ENCODE measurements at regions not wholly inside any gene's neighbourhood (a gene's known extent, or its start where the extent isn't known, plus 50 kb on each side); places are given as distances from the start of the nearest gene placed in this dataset.

DNA sequence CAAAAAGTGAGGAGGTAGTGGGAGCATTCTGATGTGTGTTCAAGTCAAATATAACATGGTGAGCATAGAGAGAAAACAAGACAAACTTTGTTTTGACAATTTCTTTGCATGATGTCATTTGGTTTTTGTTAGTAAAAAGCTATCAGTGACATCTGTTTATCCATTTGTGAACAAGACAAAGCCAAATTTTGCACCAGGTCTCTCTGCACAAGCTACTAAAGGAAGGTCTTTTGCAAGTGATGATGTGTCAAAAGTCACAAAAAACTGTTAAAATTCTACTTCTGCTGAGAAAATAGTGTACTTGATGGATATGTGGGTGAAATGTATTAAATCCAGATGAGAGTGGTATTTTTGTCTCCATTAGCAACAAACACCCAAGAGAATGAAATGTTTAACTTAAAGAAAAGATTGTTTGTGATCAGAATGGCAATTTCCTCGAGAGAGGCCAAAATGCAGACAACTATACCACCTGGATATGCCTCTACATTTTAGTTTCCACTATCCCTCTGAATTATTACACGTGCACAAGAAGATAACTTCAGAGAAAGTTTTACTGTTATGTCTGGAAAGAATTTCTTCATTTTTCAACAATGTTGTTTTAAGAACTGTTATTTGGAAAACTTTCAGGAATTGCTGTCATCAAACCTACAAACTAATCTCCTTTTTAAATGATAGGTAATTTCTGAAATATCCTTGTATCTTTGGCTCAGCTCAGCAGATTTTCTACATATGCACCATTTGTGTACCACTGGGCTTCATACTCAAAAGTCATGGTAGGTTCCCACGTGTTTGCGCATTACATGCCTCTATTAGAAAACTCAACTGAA is 807.4 kb upstream of the ADGRL2 start:
- Histone ChIP-seq H3K9me3 (ENCODE audit: low read length) (no peaks in the 10 kb centered on the region), H3K9me2 (ENCODE audit: insufficient read depth, low read length) (no peaks in the 10 kb centered on the region), H3K79me2 (replicated peaks; ENCODE audit: insufficient read depth, low read length) (no peaks in the 10 kb centered on the region), H3K27ac (ENCODE audit: low read length) (no peak overlapping the region), H3K36me3 (ENCODE audit: insufficient read depth, low read length) (no peaks in the 10 kb centered on the region), H3F3A (ENCODE audit: insufficient read depth, low read length, poor library complexity, severe bottlenecking) (no peaks in the 10 kb centered on the region), H3K4me3 (ENCODE audit: low read length) (no peak overlapping the region), H3K9ac (ENCODE audit: low read length) (no peak overlapping the region), H2AFZ (ENCODE audit: low read depth, low read length) (no peak overlapping the region), H4K20me1 (ENCODE audit: insufficient read depth) (no peaks in the 10 kb centered on the region), H3K4me2 (ENCODE audit: low read length) (no peak overlapping the region), H3K27me3 (ENCODE audit: insufficient read depth, low read depth, low read length) (no peaks in the 10 kb centered on the region)
- TF ChIP-seq, protein P1, sequence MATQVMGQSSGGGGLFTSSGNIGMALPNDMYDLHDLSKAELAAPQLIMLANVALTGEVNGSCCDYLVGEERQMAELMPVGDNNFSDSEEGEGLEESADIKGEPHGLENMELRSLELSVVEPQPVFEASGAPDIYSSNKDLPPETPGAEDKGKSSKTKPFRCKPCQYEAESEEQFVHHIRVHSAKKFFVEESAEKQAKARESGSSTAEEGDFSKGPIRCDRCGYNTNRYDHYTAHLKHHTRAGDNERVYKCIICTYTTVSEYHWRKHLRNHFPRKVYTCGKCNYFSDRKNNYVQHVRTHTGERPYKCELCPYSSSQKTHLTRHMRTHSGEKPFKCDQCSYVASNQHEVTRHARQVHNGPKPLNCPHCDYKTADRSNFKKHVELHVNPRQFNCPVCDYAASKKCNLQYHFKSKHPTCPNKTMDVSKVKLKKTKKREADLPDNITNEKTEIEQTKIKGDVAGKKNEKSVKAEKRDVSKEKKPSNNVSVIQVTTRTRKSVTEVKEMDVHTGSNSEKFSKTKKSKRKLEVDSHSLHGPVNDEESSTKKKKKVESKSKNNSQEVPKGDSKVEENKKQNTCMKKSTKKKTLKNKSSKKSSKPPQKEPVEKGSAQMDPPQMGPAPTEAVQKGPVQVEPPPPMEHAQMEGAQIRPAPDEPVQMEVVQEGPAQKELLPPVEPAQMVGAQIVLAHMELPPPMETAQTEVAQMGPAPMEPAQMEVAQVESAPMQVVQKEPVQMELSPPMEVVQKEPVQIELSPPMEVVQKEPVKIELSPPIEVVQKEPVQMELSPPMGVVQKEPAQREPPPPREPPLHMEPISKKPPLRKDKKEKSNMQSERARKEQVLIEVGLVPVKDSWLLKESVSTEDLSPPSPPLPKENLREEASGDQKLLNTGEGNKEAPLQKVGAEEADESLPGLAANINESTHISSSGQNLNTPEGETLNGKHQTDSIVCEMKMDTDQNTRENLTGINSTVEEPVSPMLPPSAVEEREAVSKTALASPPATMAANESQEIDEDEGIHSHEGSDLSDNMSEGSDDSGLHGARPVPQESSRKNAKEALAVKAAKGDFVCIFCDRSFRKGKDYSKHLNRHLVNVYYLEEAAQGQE (IDR thresholded peaks at IDR 0.05; ENCODE audit: borderline replicate concordance) = no peak
- TF ChIP-seq TAF1 (IDR thresholded peaks at IDR 0.05; ENCODE audit: low read depth) = no peak
- TF ChIP-seq EP300 (conservative IDR thresholded peaks at IDR 0.05; ENCODE audit: poor library complexity, severe bottlenecking) = no peak
- TF ChIP-seq RAD21 (conservative IDR thresholded peaks at IDR 0.05) = no peak
- no peak for TF ChIP-seq MXI1 (conservative IDR thresholded peaks at IDR 0.05; ENCODE audit: poor library complexity, severe bottlenecking)
- no peak for TF ChIP-seq POLR2AphosphoS5 (IDR thresholded peaks at IDR 0.05)

DNA sequence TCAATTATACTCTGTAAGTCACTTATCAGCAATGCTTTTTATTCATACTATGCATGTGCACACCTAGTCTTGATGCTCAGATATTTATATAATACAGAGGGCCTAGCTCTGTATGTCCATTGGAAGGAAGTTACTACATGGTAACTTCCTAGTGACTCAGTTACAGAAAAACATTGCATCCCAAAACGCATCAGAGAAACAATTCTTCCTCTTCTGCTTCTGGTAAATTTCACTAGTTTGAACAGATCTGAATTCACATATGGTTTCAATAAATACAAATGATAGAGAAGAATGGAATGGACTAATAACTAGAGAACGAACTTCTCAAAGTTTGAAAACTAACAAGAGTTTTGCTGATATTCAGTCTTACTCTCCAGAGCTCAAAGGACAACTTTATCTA is 811.3 kb upstream of the ADGRL2 start:
- Histone ChIP-seq H3K9me3 (ENCODE audit: low read length) (no peaks in the 10 kb centered on the region), H3K9ac (ENCODE audit: low read length) (no peak overlapping the region), H4K20me1 (ENCODE audit: insufficient read depth) (no peaks in the 10 kb centered on the region), H3K79me2 (replicated peaks; ENCODE audit: insufficient read depth, low read length) (no peaks in the 10 kb centered on the region), H3K27ac (ENCODE audit: low read length) (no peak overlapping the region), H3K36me3 (ENCODE audit: insufficient read depth, low read length) (no peaks in the 10 kb centered on the region), H3K27me3 (ENCODE audit: insufficient read depth, low read depth, low read length) (no peaks in the 10 kb centered on the region), H3K9me2 (ENCODE audit: insufficient read depth, low read length) (no peaks in the 10 kb centered on the region), H2AFZ (ENCODE audit: low read depth, low read length) (no peak overlapping the region), H3F3A (ENCODE audit: insufficient read depth, low read length, poor library complexity, severe bottlenecking) (no peaks in the 10 kb centered on the region), H3K4me2 (ENCODE audit: low read length) (no peak overlapping the region), H3K4me3 (ENCODE audit: low read length) (no peak overlapping the region)
- no peak for TF ChIP-seq CTCF (IDR thresholded peaks at IDR 0.05; ENCODE audit: poor library complexity, severe bottlenecking)
- TF ChIP-seq POLR2AphosphoS5 (IDR thresholded peaks at IDR 0.05) = no peak
- no peak for TF ChIP-seq EZH2 (IDR thresholded peaks at IDR 0.05; ENCODE audit: borderline replicate concordance, insufficient read depth, low read length, poor library complexity, severe bottlenecking)
- no peak for TF ChIP-seq SMC3 (conservative IDR thresholded peaks at IDR 0.05; ENCODE audit: poor library complexity)
- TF ChIP-seq, protein P1 (IDR thresholded peaks at IDR 0.05; ENCODE audit: borderline replicate concordance) = no peak
- no peak for TF ChIP-seq RAD21 (conservative IDR thresholded peaks at IDR 0.05)
- no peak for TF ChIP-seq MXI1 (conservative IDR thresholded peaks at IDR 0.05; ENCODE audit: poor library complexity, severe bottlenecking)
- no peak for TF ChIP-seq TAF1 (IDR thresholded peaks at IDR 0.05; ENCODE audit: low read depth)
- no peak for TF ChIP-seq EP300 (conservative IDR thresholded peaks at IDR 0.05; ENCODE audit: poor library complexity, severe bottlenecking)

Data from neural cell (in vitro differentiated cells).